Osteoblast (primary cell): ENCODE measurements at regions not wholly inside any gene's neighbourhood (a gene's known extent, or its start where the extent isn't known, plus 50 kb on each side); places are given as distances from the start of the nearest gene placed in this dataset.

Source experiments
- DNase-seq: peaks from one replicate; pipeline ENCODE4 v3.0.0; 2011; ENCODE audit warnings: low spot score, mixed read lengths; ENCODE audit not compliant: insufficient read length; ENCODE audit errors: missing footprints
- H2AFZ ChIP-seq: 2 replicates; pipeline ENCODE4 v1.6.0; 2011; ENCODE audit warnings: mild to moderate bottlenecking, low read length
- H3K27ac ChIP-seq: 2 replicates; pipeline ENCODE4 v1.5.1; 2011; ENCODE audit warnings: mild to moderate bottlenecking, low read depth, low read length, moderate library complexity
- H3K27me3 ChIP-seq: 2 replicates; pipeline ENCODE4 v1.6.0; 2012; ENCODE audit warnings: mild to moderate bottlenecking, control low read depth, inconsistent platforms, low read length, moderate library complexity; ENCODE audit not compliant: insufficient read depth
- H3K36me3 ChIP-seq: 2 replicates; pipeline ENCODE4 v1.5.1; 2011; ENCODE audit warnings: mild to moderate bottlenecking, low read length, control low read depth, moderate library complexity; ENCODE audit not compliant: insufficient read depth
- H3K4me1 ChIP-seq: 2 replicates; pipeline ENCODE4 v1.5.1; 2011; ENCODE audit warnings: mild to moderate bottlenecking, low read length, control low read depth, moderate library complexity; ENCODE audit not compliant: insufficient read depth
- H3K4me2 ChIP-seq: 2 replicates; pipeline ENCODE4 v1.6.0; 2011; ENCODE audit warnings: mild to moderate bottlenecking, low read length; ENCODE audit not compliant: insufficient read depth
- H3K4me3 ChIP-seq: fragments of 200-600 bp; sonication (generic); 3 replicates; pipeline ENCODE4 v1.5.1; 2012; ENCODE audit warnings: mild to moderate bottlenecking, low read length, inconsistent platforms; ENCODE audit not compliant: insufficient read depth
- H3K79me2 ChIP-seq: 2 replicates; pipeline ENCODE4 v1.6.0; 2012; ENCODE audit warnings: mild to moderate bottlenecking, low read length, control low read depth, inconsistent platforms; ENCODE audit not compliant: insufficient read depth
- H3K9me3 ChIP-seq: 2 replicates; pipeline ENCODE4 v1.5.1; 2011; ENCODE audit warnings: low read depth, low read length, control low read depth
- H4K20me1 ChIP-seq: 2 replicates; pipeline ENCODE4 v1.6.0; 2012; ENCODE audit warnings: mild to moderate bottlenecking, low read length, control low read depth; ENCODE audit not compliant: insufficient read depth
- CTCF ChIP-seq: IDR thresholded peaks from 2 replicates; pipeline ENCODE4 v1.5.1; 2011; ENCODE audit warnings: mild to moderate bottlenecking, low read depth, low read length, moderate library complexity; ENCODE audit errors: extremely low read depth

GRCh38 chr12:58412461-58413060 lies 471.2 kb downstream of the ATP23 start:
- peak overlapping the region; percentile 92 for H3K27ac ChIP-seq
- H3K79me2 ChIP-seq = no peaks in the 10 kb centered on the region
- no peaks in the 10 kb centered on the region for H4K20me1 ChIP-seq
- H3K4me1 ChIP-seq = peaks cover 43% of the 10 kb centered on the region
- no peaks in the 10 kb centered on the region for H3K9me3 ChIP-seq
- no peak overlapping the region for H3K4me3 ChIP-seq
- H3K27me3 ChIP-seq = no peaks in the 10 kb centered on the region
- DNase-seq = no peak
- no peak for TF ChIP-seq CTCF
- H3K36me3 ChIP-seq = no peaks in the 10 kb centered on the region
- H2AFZ ChIP-seq = peak overlapping the region; percentile 44
- peak overlapping the region; percentile 7 for H3K4me2 ChIP-seq

- Histone ChIP-seq H3K27me3 (no peaks in the 10 kb centered on the region), H4K20me1 (no peaks in the 10 kb centered on the region), H3K9me3 (no peaks in the 10 kb centered on the region), H3K4me1 (peaks cover 43% of the 10 kb centered on the region), H3K79me2 (no peaks in the 10 kb centered on the region), H3K27ac (peak overlapping the region; percentile 92), H2AFZ (no peak overlapping the region), H3K36me3 (no peaks in the 10 kb centered on the region), H3K4me2 (peak overlapping the region; percentile 12), H3K4me3 (no peak overlapping the region)
- TF ChIP-seq CTCF = no peak
- peak; percentile 50 for DNase-seq
Observed at GRCh38 chr12:58413794-58414193, 472.4 kb downstream of the ATP23 start.

- Histone ChIP-seq H2AFZ (peak overlapping the region; percentile 10), H3K4me2 (peak overlapping the region; percentile 26), H3K79me2 (no peaks in the 10 kb centered on the region), H3K4me3 (no peak overlapping the region), H3K4me1 (peaks cover 43% of the 10 kb centered on the region), H3K9me3 (no peaks in the 10 kb centered on the region), H3K27ac (peak overlapping the region; percentile 92), H4K20me1 (no peaks in the 10 kb centered on the region), H3K27me3 (no peaks in the 10 kb centered on the region), H3K36me3 (no peaks in the 10 kb centered on the region)
- no peak for TF ChIP-seq CTCF
- DNase-seq = no peak
Observed at GRCh38 chr12:58414398-58414871, 473.1 kb downstream of the ATP23 start.

GRCh38 chr12:58415716-58416115 lies 474.3 kb downstream of the ATP23 start:
- Histone ChIP-seq H3K9me3 (no peaks in the 10 kb centered on the region), H3K36me3 (no peaks in the 10 kb centered on the region), H3K4me3 (no peak overlapping the region), H3K4me2 (no peak overlapping the region), H3K27ac (peak overlapping the region; percentile 80), H4K20me1 (no peaks in the 10 kb centered on the region), H3K79me2 (no peaks in the 10 kb centered on the region), H2AFZ (peak overlapping the region; percentile 56), H3K27me3 (no peaks in the 10 kb centered on the region), H3K4me1 (peaks cover 53% of the 10 kb centered on the region)
- no peak for TF ChIP-seq CTCF
- no peak for DNase-seq
